Omental fat pad (tissue), 3 donors: ENCODE measurements at regions not wholly inside any gene's neighbourhood (a gene's known extent, or its start where the extent isn't known, plus 50 kb on each side); places are given as distances from the start of the nearest gene placed in this dataset.
"Not testable (repeated sequence)": the region's sequence is repeated elsewhere in the genome, so short reads cannot be mapped to it uniquely, and the experiment has no call there.

Experiments
- ATAC-seq: fragments of 150-250 bp; one replicate; pipeline ENCODE4 v1.9.1; 2016; ENCODE audit warnings: mild to moderate bottlenecking, moderate library complexity; ENCODE audit not compliant: low FRiP score
- DNase-seq: peaks from one replicate; pipeline ENCODE4 v3.0.0-alpha.2; 2019; ENCODE audit warnings: low spot score
- CTCF ChIP-seq, 3 donors: fragments of 450-650 bp; IDR thresholded peaks; one replicate each; pipeline ENCODE4 v1.5.1; 2016 to 2017; ENCODE audit warnings: antibody characterized with exemption in 3 of 3, mild to moderate bottlenecking in 3 of 3, moderate library complexity in 2 of 3

- ATAC-seq = peak; percentile 44
- no peak for DNase-seq
- TF ChIP-seq CTCF (IDR thresholded peaks at IDR 0.05) = no peak
These were observed 59.3 kb downstream of the GPR88 start for GRCh38 chr1:100597061-100597741.

GRCh38 chr1:100597784-100598183 lies 59.8 kb downstream of the GPR88 start:
- ATAC-seq = no peak
- DNase-seq = no peak
- TF ChIP-seq CTCF (IDR thresholded peaks at IDR 0.05) = no peak

GRCh38 chr1:100600377-100600776 lies 62.4 kb downstream of the GPR88 start:
- ATAC-seq, DNase-seq: not testable (repeated sequence)

- not testable (repeated sequence) for ATAC-seq, DNase-seq
These were observed 64.1 kb downstream of the GPR88 start for GRCh38 chr1:100602028-100602427.

- DNase-seq (no peak), ATAC-seq (no peak)
- TF ChIP-seq CTCF (IDR thresholded peaks at IDR 0.05) = no peak
These were observed 66.4 kb downstream of the GPR88 start for GRCh38 chr1:100604372-100604771.

GRCh38 chr1:100606438-100606837 lies 68.5 kb downstream of the GPR88 start:
- ATAC-seq (peak; percentile 96), DNase-seq (no peak)
- TF ChIP-seq CTCF (IDR thresholded peaks at IDR 0.05) = peak in 1 of 3 donors; percentile 39

- no peak for TF ChIP-seq CTCF (IDR thresholded peaks at IDR 0.05)
- ATAC-seq (no peak), DNase-seq (no peak)
These were observed 69.8 kb downstream of the GPR88 start for GRCh38 chr1:100607628-100608240.

GRCh38 chr1:100609849-100610248 lies 71.9 kb downstream of the GPR88 start:
- no peak for ATAC-seq
- no peak for TF ChIP-seq CTCF (IDR thresholded peaks at IDR 0.05)
- no peak for DNase-seq
